ENCODE measurements at regions not wholly inside any gene's neighbourhood (a gene's known extent, or its start where the extent isn't known, plus 50 kb on each side); places are given as distances from the start of the nearest gene placed in this dataset.

- TF ChIP-seq POLR2A (IDR thresholded peaks at IDR 0.05) (no peak), CTCF (IDR thresholded peaks at IDR 0.05) (no peak)
Measured at GRCh38 chr4:123835831-123836590, 439.4 kb downstream of the SPRY1 start.

Data from esophagus squamous epithelium (tissue), 4 donors.